ENCODE measurements at regions not wholly inside any gene's neighbourhood (a gene's known extent, or its start where the extent isn't known, plus 50 kb on each side); places are given as distances from the start of the nearest gene placed in this dataset.

- CTCF ChIA-PET: no interaction called here
- peaks cover 14% of the 10 kb centered on the region for H3K27me3 Mint-ChIP-seq (ENCODE audit: unreplicated experiment)
- intact Hi-C loops (cut with micrococcal nuclease; ENCODE audit: unreplicated experiment): no loop called here
- H3K36me3 Mint-ChIP-seq (ENCODE audit: insufficient read depth, unreplicated experiment): no peaks in the 10 kb centered on the region
- no peak overlapping the region for H3K27ac Mint-ChIP-seq (ENCODE audit: unreplicated experiment)
- no TSS peak for BruUV-seq (replicated peaks)
- no peaks in the 10 kb centered on the region for H3K4me1 Mint-ChIP-seq (ENCODE audit: low read depth, unreplicated experiment)
- no peaks in the 10 kb centered on the region for H3K9me3 Mint-ChIP-seq (ENCODE audit: low read depth, unreplicated experiment)
- no peak overlapping the region for H3K4me3 Mint-ChIP-seq (ENCODE audit: low read depth, unreplicated experiment)
- no peak for TF ChIP-seq CTCF (IDR thresholded peaks at IDR 0.05; ENCODE audit: unreplicated experiment)
- no peak for DNase-seq
Observed at GRCh38 chr1:82044536-82044935, 243.8 kb downstream of the ADGRL2 start.

GRCh38 chr1:82044111-82044510, 243.4 kb downstream of the ADGRL2 start:
- no peaks in the 10 kb centered on the region for H3K9me3 Mint-ChIP-seq (ENCODE audit: low read depth, unreplicated experiment)
- H3K36me3 Mint-ChIP-seq (ENCODE audit: insufficient read depth, unreplicated experiment): no peaks in the 10 kb centered on the region
- CTCF ChIA-PET: no interaction called here
- no peak for TF ChIP-seq CTCF (IDR thresholded peaks at IDR 0.05; ENCODE audit: unreplicated experiment)
- no peak overlapping the region for H3K27ac Mint-ChIP-seq (ENCODE audit: unreplicated experiment)
- H3K27me3 Mint-ChIP-seq (ENCODE audit: unreplicated experiment): peaks cover 14% of the 10 kb centered on the region
- BruUV-seq (replicated peaks): no TSS peak
- intact Hi-C loops (cut with micrococcal nuclease; ENCODE audit: unreplicated experiment): no loop called here
- H3K4me1 Mint-ChIP-seq (ENCODE audit: low read depth, unreplicated experiment): no peaks in the 10 kb centered on the region
- no peak overlapping the region for H3K4me3 Mint-ChIP-seq (ENCODE audit: low read depth, unreplicated experiment)
- DNase-seq: no peak

GRCh38 chr1:82042306-82043060, 241.7 kb downstream of the ADGRL2 start:
- H3K9me3 Mint-ChIP-seq (ENCODE audit: low read depth, unreplicated experiment): no peaks in the 10 kb centered on the region
- no peaks in the 10 kb centered on the region for H3K36me3 Mint-ChIP-seq (ENCODE audit: insufficient read depth, unreplicated experiment)
- no peaks in the 10 kb centered on the region for H3K4me1 Mint-ChIP-seq (ENCODE audit: low read depth, unreplicated experiment)
- peaks cover 14% of the 10 kb centered on the region for H3K27me3 Mint-ChIP-seq (ENCODE audit: unreplicated experiment)
- no TSS peak for BruUV-seq (replicated peaks)
- CTCF ChIA-PET: no interaction called here
- DNase-seq: no peak
- no peak overlapping the region for H3K4me3 Mint-ChIP-seq (ENCODE audit: low read depth, unreplicated experiment)
- intact Hi-C loops (cut with micrococcal nuclease; ENCODE audit: unreplicated experiment): no loop called here
- TF ChIP-seq CTCF (IDR thresholded peaks at IDR 0.05; ENCODE audit: unreplicated experiment): no peak
- no peak overlapping the region for H3K27ac Mint-ChIP-seq (ENCODE audit: unreplicated experiment)
